ENCODE measurements at regions not wholly inside any gene's neighbourhood (a gene's known extent, or its start where the extent isn't known, plus 50 kb on each side); places are given as distances from the start of the nearest gene placed in this dataset.

GRCh38 chr5:12794476-12795332 lies 890.5 kb upstream of the CTNND2 start:
- WGBS, 3 donors, result 94 to 95% (median 95%) methylated on average over 53 of the region's 53 CpGs
- no peaks in the 10 kb centered on the region for H3K36me3 ChIP-seq (ENCODE audit: control insufficient read depth in 3 of 3, insufficient read depth in 2 of 3, low read depth in 1 of 3, low read length in 3 of 3)
- H3K4me1 ChIP-seq (ENCODE audit: control insufficient read depth in 3 of 3, insufficient read depth in 2 of 3, low read depth in 1 of 3, low read length in 2 of 3), result no peaks in the 10 kb centered on the region
- H3K27me3 ChIP-seq (ENCODE audit: control insufficient read depth in 3 of 3, insufficient read depth in 3 of 3, low read length in 3 of 3), result no peaks in the 10 kb centered on the region
- DNase-seq (no peak), FAIRE-seq (no peak)
- no peak overlapping the region for H3K27ac ChIP-seq (ENCODE audit: low read depth in 1 of 3, low read length in 2 of 3)
- peaks cover 0 to 16% of the 10 kb centered on the region in 2 donors for H3K9me3 ChIP-seq (ENCODE audit: control insufficient read depth in 2 of 2, insufficient read depth in 1 of 2, low read depth in 1 of 2, low read length in 1 of 2)
- H3K4me3 ChIP-seq (ENCODE audit: low read depth in 1 of 3, low read length in 3 of 3), result no peak overlapping the region

GRCh38 chr5:12793373-12793772 lies 889.1 kb upstream of the CTNND2 start:
- Histone ChIP-seq H3K27me3 (ENCODE audit: control insufficient read depth in 3 of 3, insufficient read depth in 3 of 3, low read length in 3 of 3) (no peaks in the 10 kb centered on the region), H3K4me3 (ENCODE audit: low read depth in 1 of 3, low read length in 3 of 3) (no peak overlapping the region), H3K27ac (ENCODE audit: low read depth in 1 of 3, low read length in 2 of 3) (no peak overlapping the region), H3K9me3 (ENCODE audit: control insufficient read depth in 2 of 2, insufficient read depth in 1 of 2, low read depth in 1 of 2, low read length in 1 of 2) (peaks cover 0 to 16% of the 10 kb centered on the region in 2 donors), H3K4me1 (ENCODE audit: control insufficient read depth in 3 of 3, insufficient read depth in 2 of 3, low read depth in 1 of 3, low read length in 2 of 3) (no peaks in the 10 kb centered on the region), H3K36me3 (ENCODE audit: control insufficient read depth in 3 of 3, insufficient read depth in 2 of 3, low read depth in 1 of 3, low read length in 3 of 3) (no peaks in the 10 kb centered on the region)
- FAIRE-seq (no peak), DNase-seq (no peak)
- 94 to 95% (median 95%) methylated on average over 1 of the region's 1 CpG for WGBS, 3 donors

DNA sequence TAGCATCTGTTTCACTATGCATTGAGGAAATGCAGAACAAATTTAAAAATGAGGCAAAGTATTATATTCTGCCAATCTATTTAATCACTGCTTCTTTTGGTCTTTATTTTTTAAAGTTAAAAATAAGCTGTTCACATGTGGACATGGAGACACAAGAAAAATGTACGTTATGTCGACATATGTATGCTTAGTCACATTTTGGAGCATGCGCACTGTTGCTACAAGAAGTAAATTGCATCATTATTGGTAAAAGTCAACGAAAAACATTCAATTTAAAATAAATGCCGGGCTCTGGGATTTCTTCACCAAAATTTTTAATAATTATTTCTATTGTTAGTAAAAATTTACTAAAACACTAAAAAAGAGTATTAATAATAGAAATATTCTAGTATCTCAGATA lies 876.3 kb upstream of the CTNND2 start:
- Histone ChIP-seq H3K4me3 (ENCODE audit: low read depth in 1 of 3, low read length in 3 of 3) (no peak overlapping the region), H3K9me3 (ENCODE audit: control insufficient read depth in 2 of 2, insufficient read depth in 1 of 2, low read depth in 1 of 2, low read length in 1 of 2) (no peaks in the 10 kb centered on the region), H3K27ac (ENCODE audit: low read depth in 1 of 3, low read length in 2 of 3) (no peak overlapping the region), H3K36me3 (ENCODE audit: control insufficient read depth in 3 of 3, insufficient read depth in 2 of 3, low read depth in 1 of 3, low read length in 3 of 3) (no peaks in the 10 kb centered on the region), H3K4me1 (ENCODE audit: control insufficient read depth in 3 of 3, insufficient read depth in 2 of 3, low read depth in 1 of 3, low read length in 2 of 3) (no peaks in the 10 kb centered on the region), H3K27me3 (ENCODE audit: control insufficient read depth in 3 of 3, insufficient read depth in 3 of 3, low read length in 3 of 3) (no peaks in the 10 kb centered on the region)
- FAIRE-seq (no peak), DNase-seq (no peak)
- 74 to 86% (median 81%) methylated on average over 5 of the region's 5 CpGs for WGBS, 3 donors

GRCh38 chr5:12777342-12777741 lies 873.1 kb upstream of the CTNND2 start:
- H3K4me1 ChIP-seq (ENCODE audit: control insufficient read depth in 3 of 3, insufficient read depth in 2 of 3, low read depth in 1 of 3, low read length in 2 of 3), result no peaks in the 10 kb centered on the region
- WGBS, 3 donors, result 89 to 93% (median 90%) methylated on average over 3 of the region's 3 CpGs
- FAIRE-seq, result no peak
- H3K27me3 ChIP-seq (ENCODE audit: control insufficient read depth in 3 of 3, insufficient read depth in 3 of 3, low read length in 3 of 3), result no peaks in the 10 kb centered on the region
- no peak overlapping the region for H3K27ac ChIP-seq (ENCODE audit: low read depth in 1 of 3, low read length in 2 of 3)
- no peak overlapping the region for H3K4me3 ChIP-seq (ENCODE audit: low read depth in 1 of 3, low read length in 3 of 3)
- H3K9me3 ChIP-seq (ENCODE audit: control insufficient read depth in 2 of 2, insufficient read depth in 1 of 2, low read depth in 1 of 2, low read length in 1 of 2), result no peaks in the 10 kb centered on the region
- H3K36me3 ChIP-seq (ENCODE audit: control insufficient read depth in 3 of 3, insufficient read depth in 2 of 3, low read depth in 1 of 3, low read length in 3 of 3), result no peaks in the 10 kb centered on the region
- no peak for DNase-seq

GRCh38 chr5:12772276-12772675 lies 868.0 kb upstream of the CTNND2 start:
- FAIRE-seq, result no peak

DNA sequence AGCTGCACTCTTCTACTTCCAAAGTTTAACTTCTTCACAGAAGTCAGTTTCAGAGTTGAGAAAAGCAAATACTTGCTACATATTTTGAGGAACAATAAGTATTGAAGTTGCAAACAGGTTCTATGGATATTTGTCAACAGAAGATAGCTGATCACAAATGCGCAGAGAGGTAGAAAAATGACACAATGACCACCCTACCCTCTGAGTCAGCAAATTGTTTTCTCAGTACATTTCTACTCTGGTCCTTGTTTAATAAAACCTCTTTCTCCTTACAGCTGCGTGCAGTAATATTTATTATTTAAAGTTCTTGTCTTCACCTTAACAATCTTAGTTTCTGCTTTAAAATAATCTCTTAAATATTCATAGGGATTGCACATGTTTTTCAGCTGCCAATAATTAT lies 855.1 kb upstream of the CTNND2 start:
- no peak overlapping the region for H3K27ac ChIP-seq (ENCODE audit: low read depth in 1 of 3, low read length in 2 of 3)
- H3K27me3 ChIP-seq (ENCODE audit: control insufficient read depth in 3 of 3, insufficient read depth in 3 of 3, low read length in 3 of 3), result no peaks in the 10 kb centered on the region
- no peaks in the 10 kb centered on the region for H3K4me1 ChIP-seq (ENCODE audit: control insufficient read depth in 3 of 3, insufficient read depth in 2 of 3, low read depth in 1 of 3, low read length in 2 of 3)
- no peaks in the 10 kb centered on the region for H3K9me3 ChIP-seq (ENCODE audit: control insufficient read depth in 2 of 2, insufficient read depth in 1 of 2, low read depth in 1 of 2, low read length in 1 of 2)
- DNase-seq (no peak), FAIRE-seq (no peak)
- H3K36me3 ChIP-seq (ENCODE audit: control insufficient read depth in 3 of 3, insufficient read depth in 2 of 3, low read depth in 1 of 3, low read length in 3 of 3), result no peaks in the 10 kb centered on the region
- H3K4me3 ChIP-seq (ENCODE audit: low read depth in 1 of 3, low read length in 3 of 3), result no peak overlapping the region
- 85 to 95% (median 87%) methylated on average over 2 of the region's 2 CpGs for WGBS, 3 donors

More at GRCh38 chr5:12772276-12772675, 868.0 kb upstream of the CTNND2 start:
- 43 to 68% (median 54%) methylated on average over 4 of the region's 4 CpGs for WGBS, 3 donors
- no peak overlapping the region for H3K27ac ChIP-seq (ENCODE audit: low read depth in 1 of 3, low read length in 2 of 3)
- no peaks in the 10 kb centered on the region for H3K9me3 ChIP-seq (ENCODE audit: control insufficient read depth in 2 of 2, insufficient read depth in 1 of 2, low read depth in 1 of 2, low read length in 1 of 2)
- no peaks in the 10 kb centered on the region for H3K4me1 ChIP-seq (ENCODE audit: control insufficient read depth in 3 of 3, insufficient read depth in 2 of 3, low read depth in 1 of 3, low read length in 2 of 3)
- no peak overlapping the region for H3K4me3 ChIP-seq (ENCODE audit: low read depth in 1 of 3, low read length in 3 of 3)
- no peaks in the 10 kb centered on the region for H3K27me3 ChIP-seq (ENCODE audit: control insufficient read depth in 3 of 3, insufficient read depth in 3 of 3, low read length in 3 of 3)
- H3K36me3 ChIP-seq (ENCODE audit: control insufficient read depth in 3 of 3, insufficient read depth in 2 of 3, low read depth in 1 of 3, low read length in 3 of 3), result no peaks in the 10 kb centered on the region
- no peak for DNase-seq

GRCh38 chr5:12757035-12757434 lies 852.8 kb upstream of the CTNND2 start:
- H3K36me3 ChIP-seq (ENCODE audit: control insufficient read depth in 3 of 3, insufficient read depth in 2 of 3, low read depth in 1 of 3, low read length in 3 of 3), result no peaks in the 10 kb centered on the region
- H3K4me3 ChIP-seq (ENCODE audit: low read depth in 1 of 3, low read length in 3 of 3), result no peak overlapping the region
- no peaks in the 10 kb centered on the region for H3K9me3 ChIP-seq (ENCODE audit: control insufficient read depth in 2 of 2, insufficient read depth in 1 of 2, low read depth in 1 of 2, low read length in 1 of 2)
- H3K4me1 ChIP-seq (ENCODE audit: control insufficient read depth in 3 of 3, insufficient read depth in 2 of 3, low read depth in 1 of 3, low read length in 2 of 3), result no peaks in the 10 kb centered on the region
- no peak for FAIRE-seq
- no peak for DNase-seq
- H3K27me3 ChIP-seq (ENCODE audit: control insufficient read depth in 3 of 3, insufficient read depth in 3 of 3, low read length in 3 of 3), result no peaks in the 10 kb centered on the region
- H3K27ac ChIP-seq (ENCODE audit: low read depth in 1 of 3, low read length in 2 of 3), result no peak overlapping the region

DNA sequence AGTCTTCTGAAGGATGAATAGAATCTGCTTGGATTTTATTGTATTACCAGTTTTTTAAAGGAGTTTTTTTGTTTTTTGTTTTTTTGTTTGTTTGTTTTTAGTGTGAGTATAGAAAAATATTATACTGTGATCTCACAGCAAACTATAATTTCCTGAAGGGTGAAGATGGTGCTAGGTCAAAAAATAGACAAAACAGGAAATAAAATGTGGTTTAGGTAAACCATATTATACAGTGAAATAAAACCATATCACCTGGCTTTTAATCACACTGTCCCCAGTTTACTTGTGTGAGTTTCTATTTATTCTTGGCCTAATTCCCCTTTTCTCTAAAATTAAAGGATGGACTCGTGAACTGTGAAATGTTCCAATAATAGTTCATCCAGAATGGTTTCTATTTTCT lies 841.3 kb upstream of the CTNND2 start:
- H3K27me3 ChIP-seq (ENCODE audit: control insufficient read depth in 3 of 3, insufficient read depth in 3 of 3, low read length in 3 of 3), result no peaks in the 10 kb centered on the region
- H3K27ac ChIP-seq (ENCODE audit: low read depth in 1 of 3, low read length in 2 of 3), result no peak overlapping the region
- H3K9me3 ChIP-seq (ENCODE audit: control insufficient read depth in 2 of 2, insufficient read depth in 1 of 2, low read depth in 1 of 2, low read length in 1 of 2), result no peaks in the 10 kb centered on the region
- H3K36me3 ChIP-seq (ENCODE audit: control insufficient read depth in 3 of 3, insufficient read depth in 2 of 3, low read depth in 1 of 3, low read length in 3 of 3), result no peaks in the 10 kb centered on the region
- 54 to 65% (median 64%) methylated on average over 1 of the region's 1 CpG for WGBS, 3 donors
- FAIRE-seq (no peak), DNase-seq (no peak)
- no peaks in the 10 kb centered on the region for H3K4me1 ChIP-seq (ENCODE audit: control insufficient read depth in 3 of 3, insufficient read depth in 2 of 3, low read depth in 1 of 3, low read length in 2 of 3)
- no peak overlapping the region for H3K4me3 ChIP-seq (ENCODE audit: low read depth in 1 of 3, low read length in 3 of 3)

DNA sequence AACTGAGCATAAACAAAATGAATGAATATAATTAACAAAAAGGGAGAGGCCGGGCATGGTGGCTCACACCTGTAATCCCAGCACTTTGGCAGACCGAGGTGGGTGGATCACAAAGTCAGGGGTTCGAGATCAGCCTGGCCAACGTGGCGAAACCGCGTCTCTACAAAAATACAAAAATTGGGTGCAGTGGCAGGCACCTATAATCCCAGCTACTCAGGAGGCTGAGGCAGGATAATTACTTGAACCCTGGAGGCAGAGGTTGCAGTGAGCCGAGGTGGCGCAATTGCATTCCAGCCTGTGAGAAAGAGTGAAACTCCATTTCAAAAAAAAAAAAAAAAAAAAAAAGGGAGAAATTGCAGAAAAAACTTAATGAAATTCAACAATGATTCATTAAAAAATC lies 839.3 kb upstream of the CTNND2 start:
- FAIRE-seq, result no peak
- no peak for DNase-seq

More for the DNA sequence above, 839.3 kb upstream of the CTNND2 start:
- 90 to 93% (median 91%) methylated on average over 9 of the region's 9 CpGs for WGBS, 3 donors
- no peaks in the 10 kb centered on the region for H3K36me3 ChIP-seq (ENCODE audit: control insufficient read depth in 3 of 3, insufficient read depth in 2 of 3, low read depth in 1 of 3, low read length in 3 of 3)
- H3K4me1 ChIP-seq (ENCODE audit: control insufficient read depth in 3 of 3, insufficient read depth in 2 of 3, low read depth in 1 of 3, low read length in 2 of 3), result no peaks in the 10 kb centered on the region
- H3K27me3 ChIP-seq (ENCODE audit: control insufficient read depth in 3 of 3, insufficient read depth in 3 of 3, low read length in 3 of 3), result no peaks in the 10 kb centered on the region
- H3K27ac ChIP-seq (ENCODE audit: low read depth in 1 of 3, low read length in 2 of 3), result no peak overlapping the region
- H3K4me3 ChIP-seq (ENCODE audit: low read depth in 1 of 3, low read length in 3 of 3), result no peak overlapping the region
- no peaks in the 10 kb centered on the region for H3K9me3 ChIP-seq (ENCODE audit: control insufficient read depth in 2 of 2, insufficient read depth in 1 of 2, low read depth in 1 of 2, low read length in 1 of 2)

All from small intestine (tissue), 7 donors.